ENCODE measurements at regions not wholly inside any gene's neighbourhood (a gene's known extent, or its start where the extent isn't known, plus 50 kb on each side); places are given as distances from the start of the nearest gene placed in this dataset.

GRCh38 chr2:52956118-52956517 is 811.5 kb upstream of the CHAC2 start:
- DNase-seq (no peak), ATAC-seq (no peak)
- intact Hi-C loops (cut with DNase I, micrococcal nuclease), result no loop called here

DNA sequence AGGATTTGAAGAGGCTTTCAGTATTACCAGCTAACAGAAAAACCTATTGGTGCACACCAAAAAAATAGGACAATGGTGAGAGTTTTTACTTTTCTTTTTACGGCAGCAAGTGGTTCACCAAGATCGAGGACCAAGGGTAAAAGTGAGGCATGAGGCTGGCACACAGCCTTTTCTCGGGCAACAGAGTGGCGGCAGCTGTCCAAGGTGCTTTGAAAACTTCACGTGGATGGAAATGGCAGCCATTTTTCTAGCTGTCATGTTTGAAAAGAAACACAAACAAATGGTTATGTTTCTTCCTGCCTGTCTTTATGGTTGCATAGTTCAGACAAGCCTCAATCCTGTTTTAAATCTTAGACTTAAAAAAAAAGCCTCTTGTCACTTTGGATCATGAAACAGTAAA is 812.5 kb upstream of the CHAC2 start:
- no peak for DNase-seq
- intact Hi-C loops (cut with DNase I, micrococcal nuclease), result no loop called here
- no peak for ATAC-seq

DNA sequence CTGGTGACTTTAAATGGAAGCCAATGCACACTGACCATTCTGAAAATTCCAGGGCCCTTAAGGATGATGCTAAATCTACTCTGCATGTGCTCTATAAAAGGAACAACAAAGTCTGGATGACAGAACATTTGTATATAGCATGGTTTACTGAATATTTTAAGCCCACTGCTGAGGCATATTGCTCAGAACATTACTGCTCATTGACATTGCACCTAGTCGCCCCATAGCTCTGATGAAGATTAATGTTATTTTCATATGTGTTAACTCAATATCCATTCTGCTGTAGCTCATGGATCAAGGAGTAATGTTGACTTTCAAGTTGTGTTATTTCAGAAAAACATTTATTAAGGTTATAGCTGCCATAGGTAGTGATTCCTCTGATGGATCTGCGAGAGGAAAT is 827.5 kb upstream of the CHAC2 start:
- no peak for DNase-seq
- intact Hi-C loops (cut with DNase I, micrococcal nuclease), result no loop called here
- no peak for ATAC-seq

- no peak for ATAC-seq
- no peak for DNase-seq
- intact Hi-C loops (cut with DNase I, micrococcal nuclease), result no loop called here
Measured at GRCh38 chr2:52939250-52939649, 828.4 kb upstream of the CHAC2 start.

- DNase-seq (no peak), ATAC-seq (no peak)
- intact Hi-C loops (cut with DNase I, micrococcal nuclease), result no loop called here
Measured at GRCh38 chr2:52936029-52936428, 831.6 kb upstream of the CHAC2 start.

- ATAC-seq (no peak), DNase-seq (no peak)
- intact Hi-C loops (cut with DNase I, micrococcal nuclease), result no loop called here
Measured at GRCh38 chr2:52934920-52935640, 832.5 kb upstream of the CHAC2 start.

DNA sequence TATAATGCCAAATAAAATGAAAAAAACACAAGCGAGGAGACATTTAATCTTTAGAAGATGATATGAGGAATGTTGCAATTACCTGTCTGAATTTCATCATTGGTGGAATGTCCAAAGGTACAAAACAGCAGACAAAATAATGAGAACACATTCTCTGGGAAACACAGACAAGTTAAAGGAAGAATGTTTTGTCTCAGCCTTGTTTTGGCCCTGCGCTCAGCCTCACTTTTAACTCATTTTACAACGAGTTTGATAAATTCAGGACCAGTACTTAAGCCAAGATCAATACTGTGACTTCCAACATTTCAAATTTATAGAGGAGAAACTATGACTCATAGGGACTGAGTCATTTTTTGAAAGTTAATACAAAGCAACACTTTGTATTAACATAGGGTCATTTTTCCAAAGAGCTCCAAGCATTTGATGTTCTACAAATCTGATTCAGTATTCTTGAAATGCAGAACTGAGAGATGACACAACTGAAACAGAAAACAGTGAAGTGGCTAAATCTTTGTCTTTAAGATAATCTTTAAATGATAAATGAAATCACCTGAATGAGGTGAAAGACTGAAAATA is 833.2 kb upstream of the CHAC2 start:
- DNase-seq, result no peak
- no peak for ATAC-seq
- intact Hi-C loops (cut with DNase I, micrococcal nuclease), result no loop called here

DNA sequence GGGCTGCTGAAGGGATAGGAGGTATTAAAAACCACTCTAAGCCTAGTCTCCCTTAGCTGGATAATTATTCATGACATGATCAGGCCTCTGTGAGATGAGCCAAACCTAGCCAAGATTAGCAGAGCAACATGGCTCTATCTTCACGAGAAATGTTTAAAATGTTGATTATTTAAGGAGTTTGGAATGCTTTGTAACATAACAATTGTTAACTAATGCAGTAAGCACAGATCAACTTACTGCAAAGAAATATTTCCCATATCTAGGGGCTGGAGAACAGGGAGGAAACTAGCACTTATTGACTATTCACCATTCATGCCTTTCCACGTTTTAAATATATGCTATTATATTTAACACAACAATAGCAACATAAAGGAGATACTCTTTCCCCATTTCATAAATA is 833.7 kb upstream of the CHAC2 start:
- DNase-seq, result no peak
- intact Hi-C loops (cut with DNase I, micrococcal nuclease), result no loop called here
- no peak for ATAC-seq

DNA sequence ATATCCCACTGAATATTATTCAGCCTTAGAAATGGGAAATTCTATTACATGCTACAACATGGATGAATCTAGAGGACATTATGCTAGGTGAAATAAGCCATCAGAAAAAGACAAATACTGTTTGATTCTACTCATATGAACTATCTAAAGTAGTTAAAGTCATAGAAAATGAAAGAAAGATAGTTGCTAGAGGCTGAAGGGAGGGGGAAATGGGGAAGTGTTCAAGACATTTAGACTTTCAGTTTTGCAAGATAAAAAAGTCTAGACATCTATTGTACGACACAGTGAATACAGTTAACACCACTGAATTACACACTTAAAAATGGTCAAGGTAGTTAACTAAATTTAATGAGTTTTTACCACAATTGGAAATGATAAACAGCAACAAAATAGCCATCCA is 835.9 kb upstream of the CHAC2 start:
- ATAC-seq (no peak), DNase-seq (no peak)
- intact Hi-C loops (cut with DNase I, micrococcal nuclease), result no loop called here

DNA sequence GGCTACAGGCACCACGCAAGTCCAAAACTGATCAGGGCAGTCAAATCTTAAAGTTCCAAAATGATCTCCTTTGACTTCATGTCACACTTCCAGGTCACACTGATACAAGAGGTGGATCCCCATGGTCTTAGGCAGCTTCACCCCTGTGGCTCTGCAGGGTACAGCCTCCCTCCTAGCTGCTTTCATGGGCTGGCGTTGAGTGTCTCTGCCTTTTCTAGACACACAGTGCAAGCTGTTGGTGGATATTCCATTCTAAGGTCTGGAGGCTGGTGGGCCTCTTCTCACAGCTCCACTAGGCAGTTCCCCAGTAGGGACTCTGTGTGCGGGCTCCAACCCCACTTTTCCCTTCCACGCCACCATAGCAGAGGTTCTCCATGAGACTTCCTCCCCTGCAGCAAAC is 838.2 kb upstream of the CHAC2 start:
- intact Hi-C loops (cut with DNase I, micrococcal nuclease), result no loop called here
- ATAC-seq (no peak), DNase-seq (no peak)

- no peak for ATAC-seq
- no peak for DNase-seq
- intact Hi-C loops (cut with DNase I, micrococcal nuclease), result no loop called here
Measured at GRCh38 chr2:52919673-52920072, 847.9 kb upstream of the CHAC2 start.

DNA sequence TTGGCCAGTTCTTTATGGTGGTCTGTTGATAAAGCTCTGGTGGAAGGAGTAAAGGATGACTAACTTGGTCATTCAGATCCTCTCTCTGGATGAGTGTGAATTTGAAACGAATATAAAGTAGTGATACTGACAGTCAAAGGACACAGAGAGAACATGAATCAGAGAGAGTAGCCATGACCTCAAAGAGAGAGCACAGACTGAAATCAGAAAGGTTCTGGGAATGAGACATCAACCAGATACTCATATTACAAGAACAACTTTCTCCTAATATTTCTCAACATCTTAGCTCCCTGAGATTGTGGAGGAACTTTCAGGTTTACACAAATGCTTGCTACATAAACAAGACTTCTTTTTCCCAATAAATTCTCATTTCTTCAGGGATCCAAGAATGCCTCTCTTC is 849.1 kb upstream of the CHAC2 start:
- intact Hi-C loops (cut with DNase I, micrococcal nuclease), result no loop called here
- ATAC-seq, result no peak
- no peak for DNase-seq

GRCh38 chr2:52916981-52917380 is 850.6 kb upstream of the CHAC2 start:
- DNase-seq (no peak), ATAC-seq (no peak)
- intact Hi-C loops (cut with DNase I, micrococcal nuclease), result no loop called here

DNA sequence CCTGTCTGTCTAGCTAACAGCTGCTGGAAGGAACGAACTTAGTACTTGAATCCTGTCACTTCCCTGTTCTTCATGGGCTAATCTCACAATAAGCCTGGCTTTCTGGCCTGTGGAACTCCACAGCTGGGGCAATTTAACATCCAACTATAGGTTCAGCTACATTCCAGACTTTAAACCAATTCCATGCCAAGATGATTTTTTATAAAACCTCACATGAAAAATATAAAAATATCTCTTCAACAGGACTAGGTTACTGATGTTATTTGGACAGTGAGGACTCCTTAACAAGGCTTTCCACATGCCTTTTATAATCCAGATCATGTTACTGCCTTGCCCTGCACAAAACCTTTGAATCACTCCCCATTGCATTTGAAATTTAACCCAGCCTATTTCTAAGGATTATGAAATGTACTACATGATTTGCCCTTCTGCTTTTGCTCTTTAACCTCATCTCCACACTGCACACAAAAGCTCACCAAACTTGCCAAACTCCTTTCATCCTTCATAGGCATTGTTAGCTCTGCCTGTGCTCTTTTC is 863.2 kb upstream of the CHAC2 start:
- no peak for ATAC-seq
- intact Hi-C loops (cut with DNase I, micrococcal nuclease), result no loop called here
- DNase-seq, result no peak

DNA sequence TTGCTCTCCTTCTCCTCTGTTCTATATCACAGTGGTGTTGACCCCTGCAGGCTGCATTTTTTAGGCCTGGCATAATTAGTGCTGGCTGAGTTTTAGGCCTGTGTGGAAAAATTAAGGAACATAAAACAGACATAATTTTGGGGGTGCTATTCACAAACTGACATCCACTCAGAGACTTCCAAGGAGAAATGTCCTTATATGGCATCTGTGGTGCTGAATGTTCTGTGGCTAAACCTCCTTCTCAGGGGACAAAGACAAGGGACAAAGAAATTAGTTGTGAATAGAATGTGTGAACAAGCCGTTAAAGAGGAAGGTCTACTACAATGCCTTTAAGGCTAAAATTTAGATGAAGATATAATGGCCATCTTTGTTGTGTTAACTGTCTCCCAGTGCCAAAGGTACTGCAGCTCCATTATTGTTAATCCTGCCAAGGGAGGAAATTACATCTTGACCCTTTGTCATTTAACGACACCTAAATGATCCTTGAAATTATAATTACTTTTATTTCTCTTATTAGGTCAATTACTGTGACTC is 870.0 kb upstream of the CHAC2 start:
- intact Hi-C loops (cut with DNase I, micrococcal nuclease), result no loop called here
- ATAC-seq, result no peak
- no peak for DNase-seq

GRCh38 chr2:52895726-52896340 is 871.8 kb upstream of the CHAC2 start:
- intact Hi-C loops (cut with DNase I, micrococcal nuclease), result no loop called here
- ATAC-seq (no peak), DNase-seq (no peak)

DNA sequence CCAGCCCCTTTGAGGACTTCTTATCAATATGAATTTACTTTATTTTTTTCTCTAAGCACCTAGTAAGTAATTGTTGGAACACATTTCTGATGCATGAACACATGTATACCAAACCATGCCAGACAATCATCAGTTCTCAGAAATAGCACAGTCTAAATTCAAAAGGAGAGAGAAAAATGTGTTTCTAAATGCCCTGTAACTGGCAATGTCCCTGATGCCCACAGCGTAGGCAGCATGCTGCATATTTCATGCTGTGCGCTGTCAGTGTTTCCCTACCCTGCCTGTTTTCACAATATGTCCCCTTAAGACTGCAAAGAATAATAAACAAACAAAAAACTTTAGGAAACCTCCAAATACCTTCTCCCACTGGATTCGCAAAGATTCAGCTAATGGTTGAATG is 881.0 kb upstream of the CHAC2 start:
- no peak for DNase-seq
- intact Hi-C loops (cut with DNase I, micrococcal nuclease), result no loop called here
- ATAC-seq, result no peak

GRCh38 chr2:52884761-52885352 is 882.7 kb upstream of the CHAC2 start:
- ATAC-seq (no peak), DNase-seq (no peak)
- intact Hi-C loops (cut with DNase I, micrococcal nuclease), result no loop called here

GRCh38 chr2:52882974-52883373 is 884.6 kb upstream of the CHAC2 start:
- intact Hi-C loops (cut with DNase I, micrococcal nuclease), result no loop called here
- ATAC-seq (no peak), DNase-seq (no peak)

GRCh38 chr2:52881606-52882005 is 886.0 kb upstream of the CHAC2 start:
- ATAC-seq, result no peak
- intact Hi-C loops (cut with DNase I, micrococcal nuclease), result no loop called here

More at GRCh38 chr2:52881606-52882005, 886.0 kb upstream of the CHAC2 start:
- no peak for DNase-seq

Measured in left colon (tissue), 2 donors.